ENCODE measurements at regions not wholly inside any gene's neighbourhood (a gene's known extent, or its start where the extent isn't known, plus 50 kb on each side); places are given as distances from the start of the nearest gene placed in this dataset.

- no peak for TF ChIP-seq AFF4 (CRISPR knock-in tag; IDR thresholded peaks at IDR 0.05; ENCODE audit: borderline replicate concordance)
- no peak for TF ChIP-seq NFYB (CRISPR knock-in tag; conservative IDR thresholded peaks at IDR 0.05; ENCODE audit: low read depth)
- TF ChIP-seq USF1 (CRISPR knock-in tag; IDR thresholded peaks at IDR 0.05): no peak
Measured at GRCh38 chr1:97017895-97018294, 296.3 kb downstream of the PTBP2 start (continued).

Data from WTC11 (cell line).